Activated B cell treated with CpG ODN at 0.5 μM for 24 hours (primary cell): ENCODE measurements at regions not wholly inside any gene's neighbourhood (a gene's known extent, or its start where the extent isn't known, plus 50 kb on each side); places are given as distances from the start of the nearest gene placed in this dataset.
"Not testable (repeated sequence)": the region's sequence is repeated elsewhere in the genome, so short reads cannot be mapped to it uniquely, and the experiment has no call there.

Experiments used
- ATAC-seq: fragments of 200-7000 bp; cut with Tn5 transposase; one replicate; pipeline ENCODE4 v1.10.0; 2021; ENCODE audit warnings: low read depth, mild to moderate bottlenecking, moderate library complexity
- CTCF ChIA-PET: fragments of 350-600 bp; sonication (Branson Sonifier 250); formaldehyde crosslinking; loops from one replicate; lab custom pipeline; 2021; ENCODE audit warnings: antibody characterized with exemption; lab: Charles Lee
- POLR2A ChIA-PET: fragments of 350-600 bp; sonication (Branson Sonifier 250); formaldehyde crosslinking; loops from one replicate; lab custom pipeline; 2021; ENCODE audit warnings: antibody characterized with exemption; lab: Charles Lee
- DNase-seq: peaks from one replicate; pipeline ENCODE4 v3.0.0; 2022
- H3K27ac Mint-ChIP-seq: one replicate; pipeline ENCODE4 v1.8.0; 2020; ENCODE audit warnings: mixed read lengths
- H3K27me3 Mint-ChIP-seq: one replicate; pipeline ENCODE4 v1.8.0; 2021; ENCODE audit warnings: mixed read lengths
- H3K36me3 Mint-ChIP-seq: one replicate; pipeline ENCODE4 v1.8.0; 2021; ENCODE audit warnings: low read depth, mixed read lengths
- H3K4me1 Mint-ChIP-seq: one replicate; pipeline ENCODE4 v1.8.0; 2021; ENCODE audit warnings: mixed read lengths
- H3K4me3 Mint-ChIP-seq: one replicate; pipeline ENCODE4 v1.8.0; 2020; ENCODE audit warnings: mild to moderate bottlenecking, mixed read lengths
- H3K9me3 Mint-ChIP-seq: one replicate; pipeline ENCODE4 v1.8.0; 2020; ENCODE audit warnings: mixed read lengths
- CTCF ChIP-seq: fragments of 200-600 bp; IDR thresholded peaks from one replicate; pipeline ENCODE4 v1.8.0; 2022; ENCODE audit warnings: antibody characterized with exemption, mild to moderate bottlenecking
- intact Hi-C: fragments of 100-400 bp; cut with micrococcal nuclease; formaldehyde crosslinking; loops from one replicate; pipeline ENCODE4 v1.15.1; 2024

- CTCF ChIA-PET, result no interaction called here
- Mint-ChIP-seq H3K4me1 (peaks cover 13% of the 10 kb centered on the region), H3K27ac (no peak overlapping the region), H3K27me3 (peaks cover 13% of the 10 kb centered on the region), H3K4me3 (no peak overlapping the region), H3K9me3 (no peaks in the 10 kb centered on the region), H3K36me3 (no peaks in the 10 kb centered on the region)
- ATAC-seq, result no peak
- intact Hi-C loops, result no loop called here
- no peak for DNase-seq
- POLR2A ChIA-PET, result no interaction called here
- no peak for TF ChIP-seq CTCF
Measured at GRCh38 chr20:47851774-47852173, 66.5 kb upstream of the SULF2 start.

DNA sequence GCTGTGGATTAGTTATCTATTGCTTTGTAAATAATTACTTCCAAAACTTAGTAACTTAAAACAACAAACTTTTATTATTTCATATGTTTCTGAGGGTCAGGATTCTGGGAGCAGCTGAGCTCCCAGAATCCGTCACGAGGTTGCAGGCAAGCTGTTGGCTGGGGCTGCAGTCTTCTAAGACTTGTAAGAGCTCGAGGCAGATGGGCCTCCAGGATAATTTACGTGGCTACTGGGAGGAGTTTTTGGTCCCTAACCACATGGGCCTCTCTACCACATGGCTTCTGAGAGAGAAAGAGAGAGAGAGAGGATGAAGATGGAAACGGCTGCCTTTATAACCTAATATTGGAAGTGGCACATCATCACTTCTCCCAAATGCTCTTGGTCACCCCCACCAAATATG lies 64.9 kb upstream of the SULF2 start:
- H3K4me1 Mint-ChIP-seq, result peaks cover 13% of the 10 kb centered on the region
- POLR2A ChIA-PET, result no interaction called here
- CTCF ChIA-PET, result no interaction called here
- no peak for DNase-seq
- TF ChIP-seq CTCF, result no peak
- no peaks in the 10 kb centered on the region for H3K36me3 Mint-ChIP-seq
- ATAC-seq, result no peak
- no peaks in the 10 kb centered on the region for H3K9me3 Mint-ChIP-seq
- intact Hi-C loops, result no loop called here
- no peak overlapping the region for H3K4me3 Mint-ChIP-seq
- peaks cover 13% of the 10 kb centered on the region for H3K27me3 Mint-ChIP-seq
- H3K27ac Mint-ChIP-seq, result no peak overlapping the region

- ChIA-PET POLR2A (no interaction called here), CTCF (no interaction called here)
- Mint-ChIP-seq H3K4me3 (no peak overlapping the region), H3K27me3 (peaks cover 13% of the 10 kb centered on the region), H3K36me3 (no peaks in the 10 kb centered on the region), H3K4me1 (peaks cover 13% of the 10 kb centered on the region), H3K9me3 (no peaks in the 10 kb centered on the region), H3K27ac (no peak overlapping the region)
- no peak for TF ChIP-seq CTCF
- DNase-seq, result no peak
- intact Hi-C loops, result no loop called here
- no peak for ATAC-seq
Measured at GRCh38 chr20:47849596-47849995, 64.3 kb upstream of the SULF2 start.

DNA sequence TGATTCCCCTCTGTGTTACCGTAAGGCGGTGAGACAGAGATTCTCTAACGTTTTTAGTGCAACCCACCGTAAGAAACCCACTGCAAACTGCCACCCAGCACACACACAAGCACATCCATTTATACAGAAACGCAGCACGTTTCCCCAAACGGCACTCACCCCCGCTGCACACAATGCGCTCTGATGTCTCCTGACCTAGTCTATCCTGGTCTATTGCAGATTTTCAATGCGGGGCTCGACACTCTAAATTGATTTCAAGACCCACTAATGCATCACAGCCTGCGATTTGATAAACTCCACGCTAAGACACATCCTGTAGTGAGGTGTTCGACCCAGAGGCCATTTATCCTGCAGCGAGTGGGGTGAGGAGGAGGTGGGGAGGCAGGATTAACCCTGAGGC lies 63.7 kb upstream of the SULF2 start:
- Mint-ChIP-seq H3K4me3 (no peak overlapping the region), H3K4me1 (peaks cover 13% of the 10 kb centered on the region), H3K36me3 (no peaks in the 10 kb centered on the region), H3K9me3 (no peaks in the 10 kb centered on the region), H3K27ac (no peak overlapping the region), H3K27me3 (peaks cover 13% of the 10 kb centered on the region)
- POLR2A ChIA-PET, result no interaction called here
- no peak for DNase-seq
- TF ChIP-seq CTCF, result no peak
- CTCF ChIA-PET, result no interaction called here
- ATAC-seq, result no peak
- intact Hi-C loops, result no loop called here

DNA sequence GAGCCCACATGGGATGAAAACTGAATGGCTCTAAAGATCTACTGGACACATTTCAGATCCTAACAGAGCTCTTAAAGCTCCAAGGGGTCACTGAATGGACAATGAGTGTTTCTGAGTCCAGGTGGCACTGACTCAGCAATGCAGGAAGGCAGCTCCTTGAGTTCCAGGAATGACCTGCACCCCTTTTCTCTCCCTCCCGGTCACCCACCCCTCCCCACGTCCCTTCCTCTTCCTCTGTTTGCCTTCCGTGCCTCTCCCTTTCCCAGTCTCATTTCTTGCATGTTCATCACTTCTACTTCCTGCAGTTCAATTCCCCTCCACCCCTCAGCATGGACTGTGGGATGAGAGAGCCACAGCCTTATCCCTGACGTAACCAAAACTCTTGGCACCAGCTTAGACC lies 63.3 kb upstream of the SULF2 start:
- H3K9me3 Mint-ChIP-seq, H3K27ac Mint-ChIP-seq, CTCF ChIA-PET, H3K4me3 Mint-ChIP-seq, DNase-seq, intact Hi-C loops, ATAC-seq, POLR2A ChIA-PET, H3K36me3 Mint-ChIP-seq: not testable (repeated sequence)
- Mint-ChIP-seq H3K4me1 (peaks cover 13% of the 10 kb centered on the region), H3K27me3 (peaks cover 13% of the 10 kb centered on the region)

GRCh38 chr20:47847884-47848485 lies 62.7 kb upstream of the SULF2 start:
- H3K4me3 Mint-ChIP-seq, result no peak overlapping the region
- TF ChIP-seq CTCF, result no peak
- H3K4me1 Mint-ChIP-seq, result peaks cover 13% of the 10 kb centered on the region
- ATAC-seq (peak; percentile 40), DNase-seq (no peak)
- POLR2A ChIA-PET, result no interaction called here
- no peak overlapping the region for H3K27ac Mint-ChIP-seq
- intact Hi-C loops, result no loop called here
- peaks cover 13% of the 10 kb centered on the region for H3K27me3 Mint-ChIP-seq
- no peaks in the 10 kb centered on the region for H3K36me3 Mint-ChIP-seq
- CTCF ChIA-PET, result no interaction called here
- H3K9me3 Mint-ChIP-seq, result no peaks in the 10 kb centered on the region

DNA sequence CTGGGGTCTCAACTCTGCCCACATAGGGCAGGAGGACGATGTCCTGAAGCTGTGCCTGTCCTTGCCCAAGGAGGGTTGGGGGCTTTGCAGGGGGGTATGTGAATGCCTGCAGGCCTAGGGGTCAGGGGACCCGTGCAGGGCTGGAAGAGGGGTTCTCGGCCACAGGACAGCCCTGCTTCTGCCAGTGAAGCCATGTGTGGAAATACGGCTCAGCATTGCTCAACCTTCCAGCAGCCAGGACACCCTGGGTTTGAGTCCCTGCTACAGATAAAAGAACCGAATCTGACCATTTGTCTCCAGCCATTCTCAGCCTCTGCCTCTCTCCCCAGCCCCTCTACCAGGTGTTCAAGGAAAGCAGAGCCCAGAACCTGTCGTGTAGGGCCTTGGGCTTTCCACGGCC lies 61.9 kb upstream of the SULF2 start:
- Mint-ChIP-seq H3K4me1 (peaks cover 13% of the 10 kb centered on the region), H3K27me3 (peaks cover 13% of the 10 kb centered on the region)
- H3K4me3 Mint-ChIP-seq, intact Hi-C loops, H3K27ac Mint-ChIP-seq, H3K36me3 Mint-ChIP-seq, CTCF ChIA-PET, POLR2A ChIA-PET, H3K9me3 Mint-ChIP-seq, DNase-seq, ATAC-seq: not testable (repeated sequence)

DNA sequence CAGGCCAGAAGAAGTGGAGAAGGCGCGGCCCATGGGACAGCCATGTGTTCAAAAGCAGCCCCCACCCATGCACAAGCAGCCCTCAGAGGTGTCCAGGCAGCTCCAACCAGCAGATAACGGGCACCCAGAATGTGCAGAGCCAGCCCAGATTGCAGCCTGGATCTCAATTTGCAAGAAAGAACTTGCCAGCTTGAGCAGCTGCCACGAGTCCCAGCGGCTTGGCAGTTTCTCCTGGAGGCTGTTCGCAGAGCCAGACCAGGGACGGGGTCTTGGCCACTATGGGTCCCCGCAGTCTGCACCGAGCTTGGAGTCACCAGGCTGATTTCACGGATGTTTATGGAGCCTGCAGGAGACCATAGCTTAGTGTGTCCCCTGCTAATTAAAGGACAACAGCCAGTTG lies 61.4 kb upstream of the SULF2 start:
- H3K27ac Mint-ChIP-seq, H3K4me3 Mint-ChIP-seq: not testable (repeated sequence)
- peaks cover 13% of the 10 kb centered on the region for H3K4me1 Mint-ChIP-seq

More for the DNA sequence above, 61.4 kb upstream of the SULF2 start:
- DNase-seq, H3K36me3 Mint-ChIP-seq, POLR2A ChIA-PET, intact Hi-C loops, CTCF ChIA-PET, ATAC-seq, H3K9me3 Mint-ChIP-seq: not testable (repeated sequence)
- H3K27me3 Mint-ChIP-seq, result peaks cover 10% of the 10 kb centered on the region
